Body of pancreas (tissue), 4 donors: ENCODE measurements at regions not wholly inside any gene's neighbourhood (a gene's known extent, or its start where the extent isn't known, plus 50 kb on each side); places are given as distances from the start of the nearest gene placed in this dataset.

Experiments used
- ATAC-seq: fragments of 150-250 bp; one replicate; pipeline ENCODE4 v1.9.1; 2016
- DNase-seq, 4 donors: peaks; one replicate each; pipeline ENCODE4 v3.0.0-alpha.2; 2019
- H3K27ac ChIP-seq, 4 donors: fragments of 200-600 bp; sonication (generic); 1 replicate in 3 of 4; 2 replicates in 1 of 4; pipeline versions ENCODE4 v1.5.1 to v1.6.1; 2016 to 2019; ENCODE audit warnings: mild to moderate bottlenecking in 1 of 4, mixed read lengths in 1 of 4, moderate library complexity in 1 of 4
- H3K27me3 ChIP-seq, 2 donors: fragments of 200-600 bp; sonication (generic); one replicate each; pipeline ENCODE4 v1.6.0; 2016; ENCODE audit warnings: mild to moderate bottlenecking in 1 of 2
- H3K36me3 ChIP-seq, 2 donors: fragments of 200-600 bp; sonication (generic); replicated peaks in 1 of 2; 2 replicates each; pipeline ENCODE4 v1.5.1; 2016; ENCODE audit warnings: low read depth in 2 of 2; ENCODE audit not compliant: insufficient read depth in 1 of 2
- H3K4me1 ChIP-seq: fragments of 200-600 bp; sonication (generic); one replicate; pipeline ENCODE4 v1.6.0; 2016
- H3K4me3 ChIP-seq, 2 donors: fragments of 200-600 bp; sonication (generic); 1 replicate in 1 of 2; 2 replicates in 1 of 2; pipeline ENCODE4 v1.5.1; 2016 to 2019
- H3K9me3 ChIP-seq, 3 donors: fragments of 200-600 bp; sonication (generic); 1 replicate in 2 of 3; 2 replicates in 1 of 3; pipeline ENCODE4 v1.5.1; 2016
- CTCF ChIP-seq, 7 experiments: fragments of 450-650 bp in 4 of 7; fragments of 200-600 bp in 3 of 7; sonication (generic) in 3 of 7; IDR thresholded peaks; one replicate each; pipeline ENCODE4 v1.5.1; 2016 to 2019; ENCODE audit warnings: antibody characterized with exemption in 7 of 7
- POLR2A ChIP-seq, 3 donors: fragments of 450-650 bp; IDR thresholded peaks; one replicate each; pipeline ENCODE4 v1.6.1; 2016; ENCODE audit warnings: antibody characterized with exemption in 3 of 3, mild to moderate bottlenecking in 2 of 3
- WGBS, 2 donors: methylation state at CpG; one replicate each; pipeline ENCODE4 v1.1.5; 2017; 5-methylcytosine and 5-hydroxymethylcytosine counted together
- intact Hi-C: fragments of 100-400 bp; cut with DNase I; formaldehyde crosslinking; loops from one replicate; pipeline ENCODE4 v1.15.1; 2023

GRCh38 chr10:44243851-44244510 lies 140.9 kb downstream of the CXCL12 start:
- TF ChIP-seq POLR2A (IDR thresholded peaks at IDR 0.05), result no peak
- TF ChIP-seq CTCF (IDR thresholded peaks at IDR 0.05), result no peak
- Histone ChIP-seq H3K27ac (no peak overlapping the region), H3K36me3 (no peaks in the 10 kb centered on the region), H3K9me3 (no peaks in the 10 kb centered on the region), H3K27me3 (no peaks in the 10 kb centered on the region), H3K4me3 (no peak overlapping the region), H3K4me1 (peaks cover 12% of the 10 kb centered on the region)
- 86 to 95% methylated on average over 7 of the region's 7 CpGs for WGBS, 2 donors
- ATAC-seq (no peak), DNase-seq (no peak)
- intact Hi-C loops, result no loop called here

GRCh38 chr10:44242826-44243225 lies 142.1 kb downstream of the CXCL12 start:
- ATAC-seq, result no peak
- DNase-seq, result no peak
- Histone ChIP-seq H3K36me3 (no peaks in the 10 kb centered on the region), H3K4me3 (no peak overlapping the region), H3K9me3 (no peaks in the 10 kb centered on the region), H3K27me3 (no peaks in the 10 kb centered on the region), H3K4me1 (peaks cover 13% of the 10 kb centered on the region), H3K27ac (no peak overlapping the region)
- WGBS, 2 donors, result 84 to 86% methylated on average over 3 of the region's 3 CpGs
- TF ChIP-seq CTCF (IDR thresholded peaks at IDR 0.05) (no peak), POLR2A (IDR thresholded peaks at IDR 0.05) (no peak)
- intact Hi-C loops, result no loop called here

- H3K36me3 ChIP-seq, result no peaks in the 10 kb centered on the region
- ATAC-seq (no peak), DNase-seq (no peak)
- H3K4me3 ChIP-seq, result no peak overlapping the region
- TF ChIP-seq POLR2A (IDR thresholded peaks at IDR 0.05) (no peak), CTCF (IDR thresholded peaks at IDR 0.05) (no peak)
- H3K4me1 ChIP-seq, result peaks cover 20% of the 10 kb centered on the region
- WGBS, 2 donors, result 68 to 100% methylated on average over 1 to 2 of the region's 2 CpGs
- no peaks in the 10 kb centered on the region for H3K27me3 ChIP-seq
- no peaks in the 10 kb centered on the region for H3K9me3 ChIP-seq
- H3K27ac ChIP-seq, result no peak overlapping the region
- intact Hi-C loops, result no loop called here
Measured at GRCh38 chr10:44242091-44242490, 142.8 kb downstream of the CXCL12 start.

- intact Hi-C loops, result no loop called here
- DNase-seq (no peak), ATAC-seq (no peak)
- Histone ChIP-seq H3K27ac (no peak overlapping the region), H3K9me3 (no peaks in the 10 kb centered on the region), H3K4me3 (no peak overlapping the region), H3K27me3 (no peaks in the 10 kb centered on the region), H3K36me3 (no peaks in the 10 kb centered on the region), H3K4me1 (peaks cover 28% of the 10 kb centered on the region)
- 80 to 87% methylated on average over 4 to 6 of the region's 6 CpGs for WGBS, 2 donors
- TF ChIP-seq POLR2A (IDR thresholded peaks at IDR 0.05), result no peak
- no peak for TF ChIP-seq CTCF (IDR thresholded peaks at IDR 0.05)
Measured at GRCh38 chr10:44240584-44241205, 144.2 kb downstream of the CXCL12 start.

GRCh38 chr10:44238212-44238611 lies 146.7 kb downstream of the CXCL12 start:
- Histone ChIP-seq H3K27ac (no peak overlapping the region), H3K4me1 (peaks cover 28% of the 10 kb centered on the region), H3K36me3 (no peaks in the 10 kb centered on the region), H3K4me3 (no peak overlapping the region), H3K9me3 (no peaks in the 10 kb centered on the region), H3K27me3 (no peaks in the 10 kb centered on the region)
- WGBS, 2 donors, result 77 to 91% methylated on average over 3 of the region's 3 CpGs
- intact Hi-C loops, result no loop called here
- no peak for ATAC-seq
- DNase-seq, result no peak
- TF ChIP-seq POLR2A (IDR thresholded peaks at IDR 0.05) (no peak), CTCF (IDR thresholded peaks at IDR 0.05) (no peak)
